ENCODE measurements at regions not wholly inside any gene's neighbourhood (a gene's known extent, or its start where the extent isn't known, plus 50 kb on each side); places are given as distances from the start of the nearest gene placed in this dataset.
A peak's percentile ranks its signal among the peaks of the same experiment; 100 is the strongest.
"Not testable (repeated sequence)": the region's sequence is repeated elsewhere in the genome, so short reads cannot be mapped to it uniquely, and the experiment has no call there.

DNA sequence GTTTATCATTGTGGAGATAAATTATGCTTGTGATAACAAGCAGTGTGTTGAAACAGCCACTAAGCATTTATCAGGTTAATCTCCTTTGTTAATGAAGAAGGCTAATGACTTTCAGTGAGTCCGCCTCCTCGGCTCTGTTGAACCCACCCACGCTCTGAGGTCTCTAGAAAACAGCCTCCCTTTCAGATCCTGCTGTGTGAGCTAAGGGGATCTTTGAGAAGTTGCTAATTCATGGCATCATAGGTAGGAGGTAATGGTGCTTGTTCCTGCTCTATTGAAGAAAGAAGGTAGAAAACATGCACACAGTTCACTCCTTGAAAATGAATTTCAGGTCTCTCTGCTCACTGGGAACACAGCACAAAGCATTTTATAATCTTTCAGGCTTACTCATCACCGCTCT, 483.9 kb downstream of the AACS start:
- no peak for DNase-seq
- in situ Hi-C loops (cut with HindIII; ENCODE audit: low pct_ligation_motif_present, low pct_unique_long_range_greater_than_20kb, low sequenced_read_pairs) = no loop called here

- in situ Hi-C loops (cut with HindIII; ENCODE audit: low pct_ligation_motif_present, low pct_unique_long_range_greater_than_20kb, low sequenced_read_pairs) = no loop called here
- peak; percentile 6 for DNase-seq
Observed at GRCh38 chr12:125549836-125550235, 484.6 kb downstream of the AACS start.

GRCh38 chr12:125552295-125552694, 487.1 kb downstream of the AACS start:
- no peak for DNase-seq
- in situ Hi-C loops (cut with HindIII; ENCODE audit: low pct_ligation_motif_present, low pct_unique_long_range_greater_than_20kb, low sequenced_read_pairs) = no loop called here

- DNase-seq; in situ Hi-C loops (cut with HindIII; ENCODE audit: low pct_ligation_motif_present, low pct_unique_long_range_greater_than_20kb, low sequenced_read_pairs): not testable (repeated sequence)
Observed at GRCh38 chr12:125561008-125561407, 495.8 kb downstream of the AACS start.

- in situ Hi-C loops (cut with HindIII; ENCODE audit: low pct_ligation_motif_present, low pct_unique_long_range_greater_than_20kb, low sequenced_read_pairs) = no loop called here
Observed at GRCh38 chr12:125564753-125565152, 499.5 kb downstream of the AACS start.

GRCh38 chr12:125567581-125567980, 502.3 kb downstream of the AACS start:
- DNase-seq = no peak
- in situ Hi-C loops (cut with HindIII; ENCODE audit: low pct_ligation_motif_present, low pct_unique_long_range_greater_than_20kb, low sequenced_read_pairs) = no loop called here

More at GRCh38 chr12:125564753-125565152, 499.5 kb downstream of the AACS start:
- DNase-seq = no peak

GRCh38 chr12:125568306-125568705, 503.1 kb downstream of the AACS start:
- no peak for DNase-seq
- in situ Hi-C loops (cut with HindIII; ENCODE audit: low pct_ligation_motif_present, low pct_unique_long_range_greater_than_20kb, low sequenced_read_pairs) = no loop called here

DNA sequence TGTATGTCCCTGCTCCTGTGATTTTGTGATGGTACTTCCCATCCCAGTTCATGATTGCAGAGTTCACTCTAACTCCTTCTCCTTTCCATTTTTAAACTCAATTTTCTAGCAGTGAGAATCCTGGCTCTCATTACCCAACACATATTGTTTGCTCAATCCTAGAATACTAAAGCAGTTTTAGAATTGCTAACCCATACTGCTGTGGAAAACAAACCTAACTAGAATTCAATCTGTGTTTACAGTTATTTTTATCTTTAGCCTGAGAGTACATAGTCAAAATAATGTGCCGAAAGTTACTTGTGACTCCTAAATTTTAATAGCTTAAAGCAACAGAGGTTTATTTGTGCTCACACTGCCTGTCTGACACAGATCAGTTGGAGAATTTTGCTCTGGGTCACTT, 508.0 kb downstream of the AACS start:
- in situ Hi-C loops (cut with HindIII; ENCODE audit: low pct_ligation_motif_present, low pct_unique_long_range_greater_than_20kb, low sequenced_read_pairs) = no loop called here
- no peak for DNase-seq

GRCh38 chr12:125577334-125577733, 512.1 kb downstream of the AACS start:
- in situ Hi-C loops (cut with HindIII; ENCODE audit: low pct_ligation_motif_present, low pct_unique_long_range_greater_than_20kb, low sequenced_read_pairs) = no loop called here

GRCh38 chr12:125579916-125580315, 514.7 kb downstream of the AACS start:
- no peak for DNase-seq
- in situ Hi-C loops (cut with HindIII; ENCODE audit: low pct_ligation_motif_present, low pct_unique_long_range_greater_than_20kb, low sequenced_read_pairs) = no loop called here

More at GRCh38 chr12:125577334-125577733, 512.1 kb downstream of the AACS start:
- no peak for DNase-seq

DNA sequence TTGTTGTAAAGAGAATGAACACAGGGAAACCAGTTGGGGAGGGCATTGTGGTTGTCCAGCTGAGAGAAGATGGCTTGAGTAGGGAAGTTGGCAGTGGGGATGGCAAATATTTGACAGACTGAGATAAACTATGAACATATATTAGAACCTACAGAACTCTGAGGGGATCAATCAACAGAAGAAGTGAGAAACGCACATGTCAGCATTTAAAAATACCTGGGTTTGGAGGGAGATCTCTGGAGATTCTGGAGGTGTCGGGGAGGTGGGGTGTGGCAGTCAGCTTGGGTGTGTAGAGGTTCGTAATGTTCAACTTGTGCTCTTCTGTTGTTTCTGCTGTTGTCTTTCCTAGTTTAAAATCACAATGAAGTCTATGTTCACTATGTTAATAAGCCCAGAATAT, 517.8 kb downstream of the AACS start:
- in situ Hi-C loops (cut with HindIII; ENCODE audit: low pct_ligation_motif_present, low pct_unique_long_range_greater_than_20kb, low sequenced_read_pairs) = no loop called here

GRCh38 chr12:125586441-125586840, 521.2 kb downstream of the AACS start:
- in situ Hi-C loops (cut with HindIII; ENCODE audit: low pct_ligation_motif_present, low pct_unique_long_range_greater_than_20kb, low sequenced_read_pairs) = no loop called here
- DNase-seq = no peak

More for the DNA sequence above, 517.8 kb downstream of the AACS start:
- no peak for DNase-seq

GRCh38 chr12:125593269-125593668, 528.0 kb downstream of the AACS start:
- in situ Hi-C loops (cut with HindIII; ENCODE audit: low pct_ligation_motif_present, low pct_unique_long_range_greater_than_20kb, low sequenced_read_pairs) = no loop called here

DNA sequence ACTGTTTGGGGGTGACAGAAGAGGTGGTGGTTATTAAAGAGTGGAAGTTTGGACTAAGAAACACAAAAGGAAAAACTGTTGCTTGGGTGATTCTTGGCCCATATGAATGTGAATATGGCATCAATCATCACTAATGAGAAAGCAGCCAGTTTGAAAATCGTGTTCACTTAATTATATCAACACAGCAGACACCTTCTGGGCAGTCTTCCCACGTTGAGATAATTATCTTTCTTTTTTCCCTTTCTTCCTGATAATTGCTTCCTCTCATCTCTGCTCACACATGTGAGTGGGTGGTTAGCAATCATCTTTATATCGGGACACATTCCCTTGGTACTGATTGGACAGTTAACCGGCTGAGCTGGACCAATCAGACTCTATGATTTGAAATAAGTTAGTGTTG, 539.7 kb downstream of the AACS start:
- in situ Hi-C loops (cut with HindIII; ENCODE audit: low pct_ligation_motif_present, low pct_unique_long_range_greater_than_20kb, low sequenced_read_pairs) = no loop called here
- no peak for DNase-seq

More at GRCh38 chr12:125593269-125593668, 528.0 kb downstream of the AACS start:
- DNase-seq = no peak

DNA sequence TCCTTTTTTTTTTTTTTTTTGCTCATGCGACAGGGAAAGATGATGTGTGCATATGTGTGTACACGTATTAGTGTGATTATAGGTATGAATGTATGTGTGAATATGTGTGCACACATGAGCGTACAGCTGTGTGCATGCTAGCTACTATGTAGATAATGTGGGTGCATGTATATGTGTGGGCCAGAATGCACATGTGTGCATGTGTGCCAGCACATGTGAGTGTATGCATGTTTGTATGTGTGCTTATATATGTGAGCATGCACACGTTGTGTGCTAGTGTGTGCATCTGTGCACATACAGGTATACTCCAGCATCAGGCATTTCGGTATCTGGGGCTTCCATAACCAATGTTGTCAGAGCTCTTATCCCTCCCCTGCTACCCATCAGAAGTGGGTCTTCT, 541.1 kb downstream of the AACS start:
- no peak for DNase-seq
- in situ Hi-C loops (cut with HindIII; ENCODE audit: low pct_ligation_motif_present, low pct_unique_long_range_greater_than_20kb, low sequenced_read_pairs) = no loop called here

DNA sequence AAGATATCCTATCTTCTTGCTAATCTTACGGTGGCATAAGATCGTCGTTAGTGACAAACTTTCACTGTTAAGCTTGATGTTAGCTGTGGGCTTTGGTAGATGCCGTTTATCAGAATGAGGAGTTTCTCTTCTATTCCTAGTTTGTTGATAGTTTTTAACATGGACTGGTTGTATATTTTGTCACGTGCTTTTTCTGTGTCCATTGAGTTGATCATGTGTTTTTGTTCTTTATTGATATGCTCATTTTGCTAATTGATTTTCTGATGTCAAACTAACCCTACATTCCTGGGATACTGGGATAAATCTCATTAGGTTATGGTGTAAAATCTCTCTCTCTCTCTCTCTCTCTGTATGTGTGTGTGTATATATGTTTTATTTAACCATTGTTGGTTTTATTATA, 545.1 kb downstream of the AACS start:
- DNase-seq = no peak
- in situ Hi-C loops (cut with HindIII; ENCODE audit: low pct_ligation_motif_present, low pct_unique_long_range_greater_than_20kb, low sequenced_read_pairs) = no loop called here

- no peak for DNase-seq
- in situ Hi-C loops (cut with HindIII; ENCODE audit: low pct_ligation_motif_present, low pct_unique_long_range_greater_than_20kb, low sequenced_read_pairs) = no loop called here
Observed at GRCh38 chr12:125610971-125611370, 545.7 kb downstream of the AACS start.

DNA sequence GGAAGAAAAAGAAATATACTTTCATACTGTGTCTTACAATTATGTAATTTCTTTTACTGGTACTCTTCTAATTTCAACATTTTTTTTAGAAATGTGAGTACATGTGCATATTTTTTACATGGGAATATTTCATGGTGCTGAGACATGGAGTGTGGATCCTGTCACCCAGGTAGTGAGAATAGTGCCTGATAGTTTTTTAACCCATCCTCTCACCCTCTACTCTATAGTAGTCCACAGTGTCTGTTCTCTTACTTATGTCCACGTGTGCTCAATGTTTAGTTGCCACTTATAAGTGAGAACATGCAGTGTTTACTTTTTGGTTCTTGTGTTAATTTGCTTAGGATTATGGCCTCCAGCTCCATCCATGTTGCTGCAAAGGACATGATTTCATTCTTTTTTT, 548.8 kb downstream of the AACS start:
- in situ Hi-C loops (cut with HindIII; ENCODE audit: low pct_ligation_motif_present, low pct_unique_long_range_greater_than_20kb, low sequenced_read_pairs) = no loop called here
- no peak for DNase-seq

DNA sequence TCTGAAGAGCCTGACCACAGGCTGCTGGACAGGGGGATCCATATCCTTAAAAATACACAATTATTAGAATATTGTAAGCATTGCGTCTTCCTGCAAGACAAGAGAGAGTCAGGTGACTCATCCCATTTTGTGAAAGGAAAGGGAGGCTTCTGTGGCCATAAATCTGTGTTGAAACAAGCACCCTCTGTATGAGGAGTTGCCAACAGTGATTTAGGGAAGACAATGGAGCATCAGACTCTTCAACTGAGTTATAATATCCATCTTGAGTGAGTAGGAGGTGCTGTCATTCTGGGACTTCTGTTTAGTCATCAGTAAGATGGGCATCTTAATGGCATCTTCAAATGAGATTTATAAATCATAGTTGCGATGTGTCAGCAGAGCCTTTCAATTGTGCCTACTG, 554.5 kb downstream of the AACS start:
- no peak for DNase-seq
- in situ Hi-C loops (cut with HindIII; ENCODE audit: low pct_ligation_motif_present, low pct_unique_long_range_greater_than_20kb, low sequenced_read_pairs) = no loop called here

DNA sequence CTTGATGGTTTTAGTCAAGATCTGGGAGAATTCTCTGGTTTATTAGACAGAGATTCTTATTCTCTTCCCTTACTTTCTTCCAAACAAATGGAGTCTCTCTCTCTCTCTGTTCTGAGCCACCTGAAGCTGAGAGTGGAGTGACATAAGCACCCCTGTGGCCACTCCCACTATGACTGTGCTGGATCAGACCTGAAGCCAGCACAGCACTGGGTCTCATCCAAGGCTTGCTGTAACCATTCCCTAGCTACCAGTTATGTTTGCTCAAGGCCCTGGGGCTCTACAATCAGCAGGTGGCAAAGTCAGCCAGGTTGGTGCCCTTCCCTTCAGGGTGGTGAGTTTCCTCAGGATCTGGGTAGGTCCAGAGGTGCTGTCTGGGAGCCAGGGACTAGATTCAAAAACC, 568.5 kb downstream of the AACS start:
- in situ Hi-C loops (cut with HindIII; ENCODE audit: low pct_ligation_motif_present, low pct_unique_long_range_greater_than_20kb, low sequenced_read_pairs) = no loop called here
- DNase-seq = no peak

DNA sequence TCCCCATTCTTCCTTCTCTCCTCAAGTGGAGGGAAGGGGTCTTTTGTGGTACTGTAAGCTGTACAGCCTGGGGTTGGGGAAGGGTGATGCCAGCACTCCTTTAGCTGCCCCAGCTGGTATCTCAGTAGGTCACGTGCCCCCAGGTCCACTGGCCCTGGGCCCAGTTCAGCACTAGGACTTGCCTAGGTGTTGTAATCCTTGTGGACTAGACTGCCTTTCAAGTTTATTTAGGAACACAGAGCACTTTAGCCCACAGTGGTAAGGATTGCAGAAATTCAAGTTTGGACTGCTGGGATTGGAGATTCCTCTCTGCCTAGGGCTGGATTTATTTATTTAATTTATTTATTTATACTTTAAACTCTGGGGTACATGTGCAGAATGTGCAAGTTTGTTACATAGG, 569.6 kb downstream of the AACS start:
- in situ Hi-C loops (cut with HindIII; ENCODE audit: low pct_ligation_motif_present, low pct_unique_long_range_greater_than_20kb, low sequenced_read_pairs) = no loop called here
- DNase-seq = no peak

Measured in ACHN (cell line).